ENCODE measurements at regions not wholly inside any gene's neighbourhood (a gene's known extent, or its start where the extent isn't known, plus 50 kb on each side); places are given as distances from the start of the nearest gene placed in this dataset.

DNA sequence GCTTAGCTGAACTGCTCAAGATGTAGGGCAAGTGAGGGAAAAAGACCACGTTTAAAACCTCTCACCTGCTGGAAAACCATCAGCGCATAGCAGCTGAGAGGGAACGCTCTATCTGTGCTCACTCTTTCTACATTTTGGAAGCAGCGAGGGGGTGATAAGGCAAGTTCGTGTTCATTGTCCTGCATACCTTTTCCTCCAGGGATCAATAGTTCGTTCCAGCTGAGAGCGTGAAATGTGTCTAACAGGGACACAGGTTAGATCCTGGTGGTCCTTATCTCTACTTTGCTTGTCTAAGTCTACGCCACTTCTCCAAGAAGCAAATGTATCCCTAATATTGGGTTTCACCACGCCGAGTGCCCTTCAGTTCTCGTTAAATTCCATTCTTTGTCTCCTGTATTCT, 183.5 kb upstream of the ZFHX3 start:
- Histone ChIP-seq H3K27ac (ENCODE audit: low read depth in 1 of 2, low read length in 1 of 2) (no peak overlapping the region), H3K4me1 (ENCODE audit: control insufficient read depth in 5 of 5, insufficient read depth in 5 of 5, low read length in 5 of 5) (peaks cover 0 to 41% (median 0%) of the 10 kb centered on the region in 5 donors), H3K36me3 (ENCODE audit: control insufficient read depth in 4 of 4, insufficient read depth in 4 of 4, low read length in 4 of 4) (no peaks in the 10 kb centered on the region), H3K9ac (ENCODE audit: insufficient read depth in 1 of 2, low read length in 2 of 2) (no peak overlapping the region), H3K27me3 (ENCODE audit: control insufficient read depth in 3 of 3, insufficient read depth in 3 of 3, low read length in 2 of 3) (no peaks in the 10 kb centered on the region), H3K4me3 (no peak overlapping the region), H3K9me3 (ENCODE audit: control insufficient read depth in 4 of 4, insufficient read depth in 3 of 4, low read length in 3 of 4) (peaks cover 0 to 2% (median 0%) of the 10 kb centered on the region in 4 donors)
- TF ChIP-seq, protein P1, sequence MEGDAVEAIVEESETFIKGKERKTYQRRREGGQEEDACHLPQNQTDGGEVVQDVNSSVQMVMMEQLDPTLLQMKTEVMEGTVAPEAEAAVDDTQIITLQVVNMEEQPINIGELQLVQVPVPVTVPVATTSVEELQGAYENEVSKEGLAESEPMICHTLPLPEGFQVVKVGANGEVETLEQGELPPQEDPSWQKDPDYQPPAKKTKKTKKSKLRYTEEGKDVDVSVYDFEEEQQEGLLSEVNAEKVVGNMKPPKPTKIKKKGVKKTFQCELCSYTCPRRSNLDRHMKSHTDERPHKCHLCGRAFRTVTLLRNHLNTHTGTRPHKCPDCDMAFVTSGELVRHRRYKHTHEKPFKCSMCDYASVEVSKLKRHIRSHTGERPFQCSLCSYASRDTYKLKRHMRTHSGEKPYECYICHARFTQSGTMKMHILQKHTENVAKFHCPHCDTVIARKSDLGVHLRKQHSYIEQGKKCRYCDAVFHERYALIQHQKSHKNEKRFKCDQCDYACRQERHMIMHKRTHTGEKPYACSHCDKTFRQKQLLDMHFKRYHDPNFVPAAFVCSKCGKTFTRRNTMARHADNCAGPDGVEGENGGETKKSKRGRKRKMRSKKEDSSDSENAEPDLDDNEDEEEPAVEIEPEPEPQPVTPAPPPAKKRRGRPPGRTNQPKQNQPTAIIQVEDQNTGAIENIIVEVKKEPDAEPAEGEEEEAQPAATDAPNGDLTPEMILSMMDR (IDR thresholded peaks at IDR 0.05; ENCODE audit: control extremely low read depth, extremely low read depth) = no peak
- WGBS, 2 donors = 77 to 89% methylated on average over 11 of the region's 11 CpGs
- DNase-seq (no peak), ATAC-seq (ENCODE audit: insufficient read depth, low FRiP score) (no peak)

DNA sequence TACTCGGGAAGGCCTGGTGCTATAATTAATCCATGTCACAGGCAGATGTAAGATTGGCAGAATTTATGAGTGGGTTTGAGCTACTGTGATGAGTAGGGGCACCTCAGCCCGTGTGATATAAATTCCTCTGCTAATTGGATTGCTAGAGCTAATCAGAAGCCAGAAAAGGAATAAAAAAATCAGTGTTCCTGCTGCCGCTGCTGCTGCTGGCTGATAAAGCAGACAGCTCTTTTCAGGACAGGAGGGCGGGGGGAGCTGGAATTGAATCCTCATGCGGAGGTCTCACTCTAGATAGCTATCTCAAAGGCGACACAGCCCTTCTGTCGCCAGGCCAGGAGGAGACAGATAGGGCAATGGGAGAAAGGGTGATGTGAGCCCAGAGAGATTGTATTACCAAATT, 182.7 kb upstream of the ZFHX3 start:
- TF ChIP-seq, protein P1 (IDR thresholded peaks at IDR 0.05; ENCODE audit: control extremely low read depth, extremely low read depth) = no peak
- Histone ChIP-seq H3K4me3 (no peak overlapping the region), H3K9me3 (ENCODE audit: control insufficient read depth in 4 of 4, insufficient read depth in 3 of 4, low read length in 3 of 4) (peaks cover 0 to 2% (median 0%) of the 10 kb centered on the region in 4 donors), H3K9ac (ENCODE audit: insufficient read depth in 1 of 2, low read length in 2 of 2) (no peak overlapping the region), H3K36me3 (ENCODE audit: control insufficient read depth in 4 of 4, insufficient read depth in 4 of 4, low read length in 4 of 4) (no peaks in the 10 kb centered on the region), H3K4me1 (ENCODE audit: control insufficient read depth in 5 of 5, insufficient read depth in 5 of 5, low read length in 5 of 5) (peaks cover 0 to 41% (median 0%) of the 10 kb centered on the region in 5 donors), H3K27ac (ENCODE audit: low read depth in 1 of 2, low read length in 1 of 2) (no peak overlapping the region), H3K27me3 (ENCODE audit: control insufficient read depth in 3 of 3, insufficient read depth in 3 of 3, low read length in 2 of 3) (no peaks in the 10 kb centered on the region)
- ATAC-seq (ENCODE audit: insufficient read depth, low FRiP score) (no peak), DNase-seq (no peak)
- WGBS, 2 donors = 82 to 90% methylated on average over 7 of the region's 7 CpGs

DNA sequence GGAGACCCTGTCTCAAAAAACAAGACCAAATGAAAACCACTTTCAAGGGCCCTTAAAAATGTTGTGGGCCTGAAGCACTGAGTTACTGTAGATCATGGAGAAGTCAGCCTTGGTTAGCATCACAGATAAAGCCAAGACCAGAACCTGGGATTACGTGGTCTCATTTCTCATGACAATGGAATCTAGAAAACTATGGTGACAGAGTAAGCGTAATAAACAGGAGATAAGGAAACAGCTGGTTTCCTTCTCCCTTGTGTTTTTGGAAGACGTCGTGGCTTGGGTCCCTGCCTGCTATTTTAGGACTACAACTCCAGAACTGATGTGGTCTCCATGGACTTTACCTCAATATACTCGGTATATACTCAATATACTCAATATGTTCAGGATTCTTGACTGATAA, 180.7 kb upstream of the ZFHX3 start:
- TF ChIP-seq, protein P1 (IDR thresholded peaks at IDR 0.05; ENCODE audit: control extremely low read depth, extremely low read depth) = no peak
- DNase-seq = peak; percentile 43 to 87 (median 79)

DNA sequence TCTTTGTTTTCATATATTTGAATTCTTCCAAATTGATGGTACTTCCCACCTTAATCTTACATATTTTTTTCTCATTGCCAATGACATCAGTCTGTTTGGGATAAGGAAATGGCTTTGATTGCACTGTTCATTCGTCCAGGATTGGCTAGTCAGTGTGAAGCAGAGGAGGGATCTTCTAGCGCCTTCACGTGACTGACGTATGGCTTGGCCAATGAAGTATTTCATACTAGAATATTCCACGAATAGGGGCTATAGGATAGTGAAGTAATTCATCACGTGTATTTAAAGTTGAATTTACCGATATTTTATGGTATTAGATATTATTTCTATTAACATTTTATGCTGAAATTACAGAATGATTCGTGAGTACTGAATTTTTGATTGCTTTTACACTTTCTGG, 178.7 kb upstream of the ZFHX3 start:
- H3K27ac ChIP-seq (ENCODE audit: low read depth in 1 of 2, low read length in 1 of 2) = no peak overlapping the region
- no peaks in the 10 kb centered on the region for H3K27me3 ChIP-seq (ENCODE audit: control insufficient read depth in 3 of 3, insufficient read depth in 3 of 3, low read length in 2 of 3)
- no peak for ATAC-seq (ENCODE audit: insufficient read depth, low FRiP score)
- no peak for DNase-seq
- peaks cover 0 to 5% (median 0%) of the 10 kb centered on the region in 5 donors for H3K4me1 ChIP-seq (ENCODE audit: control insufficient read depth in 5 of 5, insufficient read depth in 5 of 5, low read length in 5 of 5)
- H3K36me3 ChIP-seq (ENCODE audit: control insufficient read depth in 4 of 4, insufficient read depth in 4 of 4, low read length in 4 of 4) = no peaks in the 10 kb centered on the region
- TF ChIP-seq, protein P1 (IDR thresholded peaks at IDR 0.05; ENCODE audit: control extremely low read depth, extremely low read depth) = no peak
- H3K4me3 ChIP-seq = no peak overlapping the region
- H3K9me3 ChIP-seq (ENCODE audit: control insufficient read depth in 4 of 4, insufficient read depth in 3 of 4, low read length in 3 of 4) = no peaks in the 10 kb centered on the region
- no peak overlapping the region for H3K9ac ChIP-seq (ENCODE audit: insufficient read depth in 1 of 2, low read length in 2 of 2)
- WGBS, 2 donors = 90 to 92% methylated on average over 8 of the region's 8 CpGs

More for the DNA sequence above, 180.7 kb upstream of the ZFHX3 start:
- Histone ChIP-seq H3K36me3 (ENCODE audit: control insufficient read depth in 4 of 4, insufficient read depth in 4 of 4, low read length in 4 of 4) (no peaks in the 10 kb centered on the region), H3K9ac (ENCODE audit: insufficient read depth in 1 of 2, low read length in 2 of 2) (no peak overlapping the region), H3K9me3 (ENCODE audit: control insufficient read depth in 4 of 4, insufficient read depth in 3 of 4, low read length in 3 of 4) (peaks cover 0 to 2% (median 0%) of the 10 kb centered on the region in 4 donors), H3K4me3 (no peak overlapping the region), H3K27me3 (ENCODE audit: control insufficient read depth in 3 of 3, insufficient read depth in 3 of 3, low read length in 2 of 3) (no peaks in the 10 kb centered on the region), H3K4me1 (ENCODE audit: control insufficient read depth in 5 of 5, insufficient read depth in 5 of 5, low read length in 5 of 5) (peaks cover 0 to 23% (median 0%) of the 10 kb centered on the region in 5 donors), H3K27ac (ENCODE audit: low read depth in 1 of 2, low read length in 1 of 2) (no peak overlapping the region)
- WGBS, 2 donors = 32 to 33% methylated on average over 5 of the region's 5 CpGs
- no peak for ATAC-seq (ENCODE audit: insufficient read depth, low FRiP score)

Data from lung (tissue), 11 donors.